GM19240 (cell line): ENCODE measurements at regions not wholly inside any gene's neighbourhood (a gene's known extent, or its start where the extent isn't known, plus 50 kb on each side); places are given as distances from the start of the nearest gene placed in this dataset.

Source experiments
- DNase-seq: peaks from one replicate; pipeline ENCODE4 v3.0.0; 2011; ENCODE audit warnings: low spot score; ENCODE audit not compliant: insufficient read length

DNA sequence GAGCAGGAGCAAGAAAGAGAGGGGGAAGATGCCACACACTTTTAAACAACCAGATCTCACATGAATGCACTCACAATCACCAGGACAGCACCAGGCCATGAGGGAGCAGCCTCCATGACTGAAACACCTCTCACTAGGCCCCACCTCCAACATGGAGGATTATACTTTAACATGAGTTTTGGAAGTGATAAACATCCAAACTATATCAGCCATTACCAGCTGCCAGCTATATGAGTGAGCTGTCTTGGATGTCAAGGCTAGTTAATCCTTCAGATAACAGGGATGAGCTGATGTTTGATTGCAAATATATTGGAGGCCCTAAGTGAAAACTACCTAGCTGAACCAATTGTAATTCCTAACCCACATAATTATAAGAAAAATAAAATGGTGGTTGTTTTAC, 108.4 kb upstream of the DCBLD2 start:
- DNase-seq, result no peak

DNA sequence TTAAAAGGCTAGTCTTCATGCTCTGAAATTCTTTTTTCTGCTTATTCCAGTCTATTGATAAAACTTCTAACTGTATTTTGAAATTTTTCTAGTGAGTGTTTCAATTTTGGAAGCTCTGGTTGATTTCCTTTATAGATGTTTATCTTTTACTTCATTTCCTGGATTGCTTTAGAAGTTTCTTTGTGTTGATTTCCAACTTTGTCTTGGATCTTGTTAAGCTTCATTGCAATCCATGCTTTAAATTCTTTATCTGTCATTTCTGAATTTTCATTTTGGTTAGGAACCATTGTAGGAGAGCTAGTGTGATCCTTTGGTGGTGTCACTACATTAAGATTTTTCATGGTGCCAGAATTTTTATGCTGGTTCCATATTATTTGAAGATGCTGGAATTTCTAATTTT, 105.2 kb upstream of the DCBLD2 start:
- DNase-seq, result no peak

DNA sequence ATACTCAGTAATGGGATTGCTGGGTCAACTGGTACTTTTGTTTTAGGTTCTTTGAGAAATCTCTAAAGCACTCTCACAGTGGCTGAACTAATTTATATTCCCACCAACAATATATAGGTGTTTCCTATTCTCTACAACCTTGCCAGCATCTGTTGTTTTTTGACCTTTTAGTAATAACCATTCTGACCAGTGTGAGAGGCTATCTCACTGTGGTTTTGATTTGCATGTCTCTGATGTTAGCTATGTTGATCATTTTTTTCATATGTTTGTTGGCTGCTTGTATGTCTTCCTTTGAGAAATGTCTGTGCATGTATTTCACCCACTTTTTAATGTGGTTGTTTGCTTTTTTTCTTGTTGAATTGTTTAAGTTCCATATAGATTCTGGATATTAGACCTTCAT, 98.2 kb upstream of the DCBLD2 start:
- DNase-seq, result no peak

DNA sequence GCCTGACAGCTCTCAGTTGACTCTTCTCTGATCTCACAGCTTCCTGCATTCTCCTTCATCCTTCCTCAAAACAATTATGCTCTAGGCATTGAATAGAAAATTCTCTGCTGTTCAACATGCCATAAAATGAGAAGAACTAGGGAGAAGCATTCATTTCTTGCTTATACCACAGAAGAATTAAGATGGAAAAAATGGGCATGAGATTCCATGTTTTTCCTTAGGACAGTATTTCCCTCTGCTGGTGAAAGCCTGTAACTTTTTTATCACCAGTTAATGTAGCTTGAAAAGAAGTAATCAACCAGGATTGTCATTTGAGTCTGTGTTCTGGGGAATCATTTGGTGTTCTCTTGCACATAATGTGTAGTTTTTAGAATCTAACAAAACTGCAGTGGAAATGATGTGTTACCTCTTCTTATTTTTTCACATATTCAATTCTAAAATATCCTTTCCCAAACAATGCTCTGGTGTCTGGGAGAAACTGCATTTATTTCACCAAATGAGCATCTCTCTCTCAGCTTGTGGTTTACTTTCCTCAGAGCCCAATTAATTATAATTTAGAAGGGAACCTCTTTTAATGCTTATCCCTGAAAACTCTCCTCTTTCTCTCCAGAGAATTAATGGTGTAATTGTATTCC, 92.8 kb upstream of the DCBLD2 start:
- no peak for DNase-seq

DNA sequence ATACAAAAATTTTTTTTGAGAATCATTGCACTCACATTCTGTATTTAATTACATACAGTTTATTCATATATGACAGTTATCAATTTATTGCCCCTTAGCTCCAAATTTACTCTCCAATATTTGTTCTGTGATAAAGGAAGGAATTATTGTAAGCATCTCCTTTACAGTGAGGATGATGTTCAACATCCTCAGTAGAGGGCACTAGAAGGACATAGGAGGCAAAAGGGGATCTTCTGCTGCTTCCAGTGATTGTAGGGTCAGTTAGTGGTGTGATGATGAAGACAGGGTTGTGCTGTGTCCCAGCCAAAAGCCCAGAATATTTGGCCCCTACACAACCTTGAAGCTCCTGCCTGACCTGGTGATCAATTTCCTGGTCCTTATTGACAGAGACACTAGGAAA, 89.9 kb upstream of the DCBLD2 start:
- DNase-seq, result no peak

DNA sequence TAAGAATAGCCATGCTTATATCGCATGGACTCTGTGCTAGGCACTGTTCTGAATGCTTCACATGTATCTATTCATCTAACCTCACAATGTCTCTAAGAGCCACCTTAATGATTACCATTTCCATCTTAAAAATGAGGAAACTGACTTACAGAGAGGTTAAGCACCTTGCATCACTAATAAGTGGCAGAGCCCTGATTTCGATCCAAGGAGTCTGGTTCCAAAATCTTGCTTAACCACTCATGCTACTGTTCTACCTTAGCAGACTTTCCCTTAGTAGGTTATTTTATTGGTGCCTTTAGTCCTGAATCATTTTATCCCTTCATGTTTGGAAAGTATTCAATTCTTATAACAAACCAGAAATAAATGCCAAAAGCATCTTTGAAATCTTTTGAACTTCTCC, 89.2 kb upstream of the DCBLD2 start:
- no peak for DNase-seq

DNA sequence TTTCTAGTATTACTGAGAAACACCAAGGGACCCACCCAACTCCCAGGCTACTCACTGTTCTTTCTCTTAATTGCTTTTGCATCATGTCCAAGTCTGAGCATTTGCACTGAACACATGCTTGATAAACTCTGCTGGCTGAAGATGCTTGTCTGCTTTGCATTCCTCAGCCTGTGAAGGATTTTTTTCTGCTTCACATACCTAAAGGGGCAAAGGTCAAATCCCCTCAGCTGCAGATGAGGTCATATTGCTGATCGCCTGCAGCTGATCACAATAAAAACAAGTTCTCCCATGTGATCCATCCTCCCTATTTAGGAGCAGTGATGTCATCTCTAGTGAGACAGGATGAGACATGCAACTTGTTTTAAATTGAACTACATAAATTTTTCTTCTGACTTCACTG, 84.6 kb upstream of the DCBLD2 start:
- no peak for DNase-seq

DNA sequence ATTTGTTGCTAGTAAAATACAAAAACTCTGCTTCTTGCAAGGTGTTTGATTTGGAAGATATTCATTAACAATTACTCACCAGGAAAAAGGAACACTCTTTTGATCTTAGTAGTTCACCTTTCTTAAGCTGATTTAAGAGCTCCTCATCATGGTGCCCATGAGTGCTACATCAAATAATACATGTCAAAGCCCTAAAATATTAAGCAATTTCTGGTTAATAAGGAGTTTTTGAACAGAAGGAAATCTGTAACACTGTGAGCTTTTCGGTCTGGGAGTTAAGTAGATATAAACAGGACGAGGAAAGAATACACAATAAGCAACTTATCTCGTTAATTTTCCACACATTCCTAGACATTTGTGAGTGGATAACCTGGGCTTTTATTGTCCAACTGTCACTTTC, 83.9 kb upstream of the DCBLD2 start:
- no peak for DNase-seq

DNA sequence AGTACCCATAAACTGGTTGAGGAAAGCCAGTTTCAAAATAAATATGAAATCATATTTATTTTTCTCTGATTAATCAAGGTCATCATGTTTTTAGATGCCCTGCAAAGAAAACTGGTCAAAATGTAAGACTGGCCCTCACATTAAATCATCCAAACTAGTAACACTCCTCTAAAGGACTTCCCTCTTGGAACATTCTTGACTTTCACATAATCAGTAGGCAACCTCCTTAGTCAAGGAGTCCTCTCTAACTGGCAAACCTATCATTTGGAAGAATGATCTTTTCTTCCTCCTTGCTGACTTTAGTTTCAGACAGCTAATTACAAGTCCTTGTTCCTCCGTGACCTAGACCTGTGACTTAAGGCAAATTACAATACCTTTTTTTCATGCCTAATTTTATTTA, 82.5 kb upstream of the DCBLD2 start:
- no peak for DNase-seq

DNA sequence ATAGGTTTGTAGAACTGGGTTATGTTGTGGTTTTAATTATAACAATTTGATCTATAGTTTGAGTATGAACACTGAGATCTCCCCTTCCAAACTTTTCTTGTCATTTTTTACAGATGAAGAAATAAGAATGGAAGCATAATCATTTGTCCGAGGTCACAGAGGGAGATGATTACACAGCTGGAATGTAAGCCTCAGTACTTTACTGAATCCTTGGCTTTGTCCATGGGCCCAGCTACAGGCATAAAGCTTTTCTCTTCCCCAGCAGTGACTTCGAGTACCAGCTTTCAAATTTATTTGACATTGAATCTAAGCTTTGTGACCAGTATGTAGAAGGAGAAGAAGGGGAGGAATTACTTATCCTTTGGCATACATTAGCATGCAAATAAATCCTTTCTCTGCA, 80.9 kb upstream of the DCBLD2 start:
- no peak for DNase-seq

DNA sequence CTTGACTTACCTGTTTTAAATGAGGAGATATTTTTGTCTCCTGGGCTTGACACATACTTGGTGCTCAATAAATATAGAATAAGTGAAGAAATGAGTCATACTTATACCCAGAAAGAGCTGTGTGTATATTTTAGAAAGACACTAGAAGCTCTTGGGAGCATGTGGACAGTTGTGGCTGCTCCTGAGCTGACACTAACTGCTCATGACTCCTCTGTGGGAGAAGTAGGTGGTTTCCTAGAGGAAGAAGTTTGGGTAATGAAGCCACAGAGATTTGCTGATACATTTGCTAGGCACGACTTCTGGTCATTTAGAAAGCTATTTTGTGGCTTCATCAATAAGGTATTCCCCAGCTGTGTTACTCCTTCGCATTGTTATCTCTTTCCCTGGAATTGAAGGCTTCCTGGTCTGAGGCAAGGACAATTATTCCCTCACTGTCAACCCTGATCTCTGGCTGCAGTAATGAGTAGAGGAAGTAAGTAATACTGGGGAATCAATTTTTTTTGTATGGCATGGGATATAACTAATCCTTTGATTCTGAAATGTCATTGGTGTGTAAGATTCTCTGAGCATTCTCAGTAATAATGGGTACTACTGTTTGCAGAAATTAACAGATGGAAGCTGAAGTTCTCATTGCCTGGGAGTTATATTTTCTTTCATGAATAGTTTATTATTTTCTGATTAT, 79.6 kb upstream of the DCBLD2 start:
- peak; percentile 12 for DNase-seq

DNA sequence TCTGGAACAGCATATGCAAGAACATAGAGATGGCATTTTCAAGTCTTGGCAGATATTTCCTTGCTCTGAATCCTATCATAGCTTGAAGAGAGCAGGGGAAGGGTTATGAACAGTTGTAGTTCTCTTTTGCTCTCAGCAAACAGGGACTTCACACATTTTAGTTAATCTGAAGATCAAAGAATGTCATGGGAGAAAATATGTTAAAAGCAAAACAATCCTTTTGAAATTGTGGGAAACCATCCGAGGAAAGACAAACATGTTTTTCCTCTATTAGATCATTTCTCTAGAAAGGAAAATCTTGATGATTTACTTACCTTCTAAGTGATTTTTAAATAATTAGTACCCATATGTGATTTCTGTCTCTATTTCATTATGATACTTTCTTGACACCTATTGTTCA, 77.8 kb upstream of the DCBLD2 start:
- DNase-seq, result no peak

DNA sequence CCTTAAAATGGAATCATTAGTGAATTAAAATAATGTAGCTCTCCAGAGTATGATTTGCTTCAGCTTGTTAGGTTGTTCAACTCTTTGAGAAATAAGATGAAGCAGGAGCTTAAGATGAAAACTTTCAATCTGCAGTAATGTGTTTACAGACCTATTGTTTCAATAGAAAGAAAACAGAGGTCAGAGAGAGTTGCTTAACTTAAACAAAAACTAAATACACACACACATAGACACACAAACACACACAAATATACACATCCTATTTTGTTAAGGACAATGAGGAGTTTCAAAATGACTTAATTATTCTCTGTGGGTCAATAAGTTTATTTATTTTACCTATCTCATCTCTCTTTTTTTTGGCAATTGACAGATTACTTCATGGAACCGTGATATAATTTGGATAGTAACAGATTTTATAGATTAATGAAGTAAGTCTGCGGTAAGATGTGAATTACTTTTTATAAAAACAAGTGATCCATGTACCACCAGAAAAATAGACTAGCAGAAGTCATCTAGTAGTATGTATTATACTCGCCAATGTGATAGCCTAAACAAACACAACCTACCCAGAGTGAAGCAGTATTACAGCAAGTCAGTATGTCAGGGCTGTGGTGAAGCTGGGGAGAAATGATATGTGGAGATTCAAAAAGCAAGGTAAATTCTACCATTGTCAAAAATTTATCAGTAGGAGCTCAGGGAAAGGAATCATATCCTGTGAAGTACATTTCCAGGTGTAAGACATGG, 76.7 kb upstream of the DCBLD2 start:
- DNase-seq, result no peak

DNA sequence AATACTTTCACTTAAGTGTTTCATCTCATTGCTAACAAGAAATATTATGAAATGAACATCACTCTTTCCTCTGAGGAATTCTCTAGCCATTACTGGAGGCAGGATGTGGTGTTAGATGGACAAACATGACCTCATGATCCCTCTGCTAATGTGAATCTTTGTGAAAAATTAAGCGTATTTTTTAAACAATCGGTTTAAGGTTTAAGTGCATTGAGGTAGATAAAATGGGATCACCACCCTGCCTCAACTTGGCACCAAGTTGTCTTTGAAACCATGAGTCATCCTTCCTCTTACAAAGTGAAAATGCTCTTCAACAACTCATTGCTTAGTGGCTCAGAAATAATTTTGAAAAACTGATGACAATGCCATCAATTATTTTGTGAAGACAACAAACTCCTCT, 76.0 kb upstream of the DCBLD2 start:
- no peak for DNase-seq

DNA sequence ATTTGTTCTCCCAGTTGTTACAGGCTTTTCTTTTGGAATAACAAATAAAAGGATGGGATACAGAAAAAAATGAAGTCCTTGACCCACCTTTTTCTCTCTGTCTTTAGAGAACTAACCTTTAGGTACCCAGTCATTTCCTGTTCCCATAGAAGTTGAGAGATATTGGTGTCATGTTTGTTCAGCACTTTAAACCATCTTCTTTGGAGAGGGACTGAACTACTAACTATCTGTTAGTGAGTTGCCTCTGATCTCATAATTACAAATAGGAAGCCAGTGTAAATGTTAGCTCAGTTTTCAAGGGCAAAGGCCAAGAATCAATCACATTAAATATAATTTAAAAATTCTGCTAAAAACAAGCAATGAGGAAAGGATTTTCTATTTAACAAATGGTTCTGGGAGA, 72.9 kb upstream of the DCBLD2 start:
- DNase-seq, result no peak

DNA sequence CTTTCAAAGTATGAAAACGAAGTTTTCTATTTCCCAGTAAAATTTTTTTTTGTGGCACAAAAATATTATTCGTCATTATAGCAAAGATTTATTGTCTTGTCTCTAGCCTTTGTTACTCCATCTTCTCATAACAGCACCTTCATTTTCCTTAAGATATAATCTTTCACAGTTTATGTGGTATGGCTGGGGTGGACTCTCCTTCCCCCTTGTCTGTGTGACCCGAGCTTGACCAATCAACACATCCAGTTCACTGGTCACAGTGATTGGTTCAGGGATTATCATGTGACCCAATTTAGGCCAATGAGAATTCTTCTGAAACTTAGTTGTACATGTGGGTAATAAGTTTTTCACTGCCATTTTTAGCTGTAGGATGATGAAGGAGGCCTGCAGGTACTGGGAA, 71.2 kb upstream of the DCBLD2 start:
- DNase-seq, result no peak

DNA sequence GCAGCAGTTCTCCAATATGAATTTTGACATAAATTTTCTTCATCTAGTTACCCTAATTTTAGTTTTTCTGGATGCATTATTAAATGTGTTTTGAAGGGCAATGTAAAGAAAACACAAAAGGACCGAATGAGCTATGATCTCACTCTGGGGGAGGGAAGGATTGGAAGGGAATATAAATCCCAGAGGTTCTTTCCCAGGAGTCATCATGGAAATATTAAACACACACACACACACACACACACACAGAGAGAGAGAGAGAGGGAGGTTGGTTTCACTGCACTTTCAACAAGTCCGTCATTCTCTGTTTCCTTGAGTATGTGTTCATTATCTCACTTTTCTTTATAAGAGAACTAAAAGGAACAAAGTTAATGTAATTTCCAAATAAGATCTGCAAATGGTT, 70.7 kb upstream of the DCBLD2 start:
- no peak for DNase-seq

DNA sequence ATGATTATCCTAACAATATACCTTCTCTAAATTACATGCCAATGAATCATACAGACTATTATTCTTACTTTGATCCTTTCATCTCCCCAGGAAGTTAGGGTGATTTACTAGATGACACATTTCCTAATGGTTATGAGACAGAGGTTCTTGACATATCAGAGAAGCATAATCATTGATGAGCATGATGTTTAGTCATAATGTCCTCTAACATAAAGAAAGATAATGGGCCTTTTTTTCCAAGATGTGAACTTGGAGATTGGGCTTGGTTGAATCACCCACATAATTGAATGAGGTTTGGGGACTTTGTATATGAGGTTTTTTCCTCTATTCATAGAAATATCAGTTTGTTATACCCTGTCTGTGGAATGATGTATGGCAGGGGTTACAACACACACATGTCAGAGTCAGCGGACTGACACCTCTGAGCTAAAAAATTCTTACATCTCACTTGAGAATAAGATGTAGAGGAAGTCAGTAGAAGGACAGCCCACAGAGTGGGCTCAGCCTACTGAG, 69.7 kb upstream of the DCBLD2 start:
- DNase-seq, result no peak

DNA sequence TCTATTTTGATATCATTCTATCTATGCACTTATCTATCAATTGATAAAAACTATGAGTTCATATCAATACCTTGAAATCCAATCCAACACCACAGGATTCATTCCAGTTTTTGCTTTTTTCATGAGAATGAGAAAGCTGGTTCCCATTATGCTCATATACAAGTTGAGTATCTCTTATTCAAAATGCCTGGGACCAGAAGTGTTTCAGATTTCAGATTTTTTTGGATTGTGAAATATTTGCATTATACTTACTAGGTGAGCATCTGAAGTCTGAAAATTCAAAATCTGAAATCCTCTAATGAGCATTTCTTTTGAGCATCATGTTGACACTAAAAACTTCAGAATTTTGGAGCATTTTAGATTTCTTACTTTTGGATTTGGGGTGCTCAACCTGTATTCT, 67.8 kb upstream of the DCBLD2 start:
- no peak for DNase-seq

DNA sequence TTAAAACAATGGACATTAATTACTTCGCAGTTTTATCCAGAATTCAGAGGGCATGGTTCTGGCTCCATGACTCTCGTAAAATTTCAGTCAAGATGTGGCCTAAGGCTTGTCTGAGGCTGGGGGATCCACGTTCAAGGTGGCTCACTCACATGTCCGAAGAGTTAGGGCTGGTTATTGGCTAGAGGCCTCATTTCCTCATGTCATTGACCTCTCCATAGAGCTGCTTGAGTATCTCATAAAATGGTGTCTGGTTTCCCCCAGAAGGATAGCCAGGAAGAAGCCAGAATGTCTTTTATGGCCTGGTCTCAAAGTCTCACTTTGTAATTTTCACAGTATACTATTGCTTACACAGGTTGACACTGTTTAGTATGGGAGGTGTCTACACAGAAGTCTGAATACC, 67.3 kb upstream of the DCBLD2 start:
- no peak for DNase-seq

DNA sequence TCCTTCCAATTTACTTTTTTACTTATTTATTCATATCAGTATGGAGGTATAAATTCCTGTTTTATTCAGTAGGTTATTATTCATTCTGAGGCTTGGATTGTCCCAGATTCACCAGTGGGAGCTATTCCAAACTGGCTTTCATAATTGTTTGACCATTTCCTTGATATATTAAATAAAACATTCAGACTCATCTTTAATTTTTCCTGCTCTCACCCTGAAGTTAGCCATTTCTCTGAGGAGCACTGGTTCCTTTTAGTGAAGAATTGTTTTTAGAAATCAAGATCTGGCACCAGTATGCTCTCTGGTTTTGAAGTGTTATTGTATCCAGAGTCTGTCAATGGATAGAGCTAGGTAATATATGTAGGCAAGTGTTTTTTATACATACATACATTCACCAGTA, 66.9 kb upstream of the DCBLD2 start:
- DNase-seq, result no peak

DNA sequence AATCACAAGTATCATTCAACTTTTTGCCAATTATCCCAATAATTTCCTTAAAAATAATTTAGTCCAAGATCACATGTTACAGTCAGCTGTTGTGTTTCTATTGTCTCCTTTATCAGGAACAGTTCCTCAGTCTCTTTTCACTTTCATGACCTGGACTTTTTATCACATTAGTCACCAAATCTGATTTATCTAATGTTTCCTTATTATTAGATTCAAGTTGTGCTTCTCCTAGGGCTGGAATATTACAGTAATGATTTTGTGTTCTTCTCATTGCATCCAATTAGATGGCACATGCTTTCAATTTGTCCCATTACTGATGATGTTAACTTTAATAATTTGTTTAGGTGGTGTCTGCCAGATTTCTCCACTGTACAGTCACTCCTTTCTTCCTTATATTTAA, 66.3 kb upstream of the DCBLD2 start:
- DNase-seq, result no peak
